HG03558 (cell line): ENCODE measurements at regions not wholly inside any gene's neighbourhood (a gene's known extent, or its start where the extent isn't known, plus 50 kb on each side); places are given as distances from the start of the nearest gene placed in this dataset.
"Not testable (repeated sequence)": the region's sequence is repeated elsewhere in the genome, so short reads cannot be mapped to it uniquely, and the experiment has no call there.

Experiments used
- ATAC-seq: cut with Tn5 transposase; IDR thresholded peaks from one replicate; pipeline ENCODE4 v1.9.1; 2021; ENCODE audit warnings: moderate number of reproducible peaks; ENCODE audit not compliant: unreplicated experiment; ENCODE audit errors: extremely low read depth

- ATAC-seq: no peak
These were observed 285.1 kb upstream of the PROK2 start for GRCh38 chr3:72070005-72070404.

GRCh38 chr3:72069543-72069942, 284.6 kb upstream of the PROK2 start:
- ATAC-seq: no peak

DNA sequence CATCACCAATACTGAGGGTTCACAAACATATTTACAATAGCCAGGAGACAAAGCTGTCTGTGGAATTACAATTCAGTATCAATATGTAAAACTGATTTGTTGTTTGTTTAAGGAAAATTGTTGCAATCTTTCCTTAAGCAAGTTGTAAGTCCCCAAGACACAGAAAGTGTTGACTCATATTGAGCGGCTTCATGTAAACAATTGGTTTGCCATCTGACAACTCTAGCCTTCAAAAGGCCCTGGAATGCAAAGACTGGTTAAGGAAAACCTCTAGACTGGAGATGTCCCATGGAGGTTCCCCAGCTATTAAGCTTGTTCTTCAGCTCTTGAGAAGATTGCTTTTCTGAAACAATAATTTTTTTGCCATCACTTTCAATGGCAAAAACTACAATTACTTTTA, 283.7 kb upstream of the PROK2 start:
- ATAC-seq: no peak

GRCh38 chr3:72067721-72068120, 282.8 kb upstream of the PROK2 start:
- no peak for ATAC-seq

GRCh38 chr3:72065872-72066641, 281.1 kb upstream of the PROK2 start:
- ATAC-seq: no peak

- no peak for ATAC-seq
These were observed 280.3 kb upstream of the PROK2 start for GRCh38 chr3:72065236-72065635.

GRCh38 chr3:72064727-72065126, 279.8 kb upstream of the PROK2 start:
- not testable (repeated sequence) for ATAC-seq

GRCh38 chr3:72062017-72062416, 277.1 kb upstream of the PROK2 start:
- no peak for ATAC-seq

DNA sequence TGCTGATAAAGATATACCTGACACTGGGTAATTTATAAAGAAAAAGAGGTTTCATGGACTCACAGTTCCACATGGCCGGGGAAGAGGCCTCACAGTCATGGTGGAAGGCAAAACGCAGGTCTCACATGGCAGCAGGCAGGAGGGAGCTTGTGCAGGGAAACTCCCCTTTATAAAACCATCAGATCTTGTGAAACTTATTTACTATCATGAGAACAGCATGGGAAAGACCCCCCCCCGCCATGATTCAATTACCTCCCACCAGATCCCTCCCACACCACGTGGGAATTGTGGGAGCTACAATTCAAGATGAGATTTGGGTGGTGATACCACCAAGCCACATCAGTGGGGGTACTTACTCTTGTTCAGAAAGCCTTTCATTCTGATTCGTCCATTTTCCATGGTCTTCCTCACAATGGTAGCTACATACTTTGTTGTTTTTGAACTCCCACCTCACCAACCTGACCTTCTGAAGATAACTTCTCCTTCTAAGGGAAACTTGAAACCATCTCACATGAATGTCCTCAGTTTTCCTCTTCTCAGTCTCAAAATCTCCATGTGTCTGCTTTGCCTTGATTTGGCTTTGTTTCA, 275.6 kb upstream of the PROK2 start:
- ATAC-seq: no peak

DNA sequence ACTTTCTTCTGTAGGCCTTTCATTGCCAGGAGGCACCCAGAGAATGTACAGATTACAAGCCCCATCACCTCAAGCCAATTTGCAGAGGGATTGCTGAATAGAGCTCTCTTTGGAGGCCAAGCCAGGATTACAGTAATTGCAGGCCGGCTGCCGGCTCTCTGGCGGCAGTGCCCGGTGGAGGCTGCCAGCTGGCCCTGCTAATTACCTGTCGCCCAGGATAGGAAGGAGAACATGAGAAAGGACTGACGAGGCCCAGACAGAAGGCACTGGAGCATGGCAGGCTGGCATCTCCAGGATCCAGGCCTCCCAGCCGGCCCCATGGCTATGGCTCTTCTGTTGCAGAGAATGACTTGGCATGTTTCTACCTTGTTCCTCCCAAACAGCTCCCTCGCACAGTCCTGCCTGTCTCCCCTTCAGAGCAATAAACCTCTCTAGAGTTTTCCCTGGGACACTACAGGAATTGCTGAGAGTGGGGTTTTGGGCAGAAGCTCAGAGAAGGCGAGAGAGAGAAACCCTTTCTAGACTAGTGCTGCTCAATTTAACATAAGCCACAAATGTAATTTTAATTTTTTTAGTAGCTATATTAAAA, 273.6 kb upstream of the PROK2 start:
- no peak for ATAC-seq

GRCh38 chr3:72055436-72055835, 270.5 kb upstream of the PROK2 start:
- no peak for ATAC-seq

DNA sequence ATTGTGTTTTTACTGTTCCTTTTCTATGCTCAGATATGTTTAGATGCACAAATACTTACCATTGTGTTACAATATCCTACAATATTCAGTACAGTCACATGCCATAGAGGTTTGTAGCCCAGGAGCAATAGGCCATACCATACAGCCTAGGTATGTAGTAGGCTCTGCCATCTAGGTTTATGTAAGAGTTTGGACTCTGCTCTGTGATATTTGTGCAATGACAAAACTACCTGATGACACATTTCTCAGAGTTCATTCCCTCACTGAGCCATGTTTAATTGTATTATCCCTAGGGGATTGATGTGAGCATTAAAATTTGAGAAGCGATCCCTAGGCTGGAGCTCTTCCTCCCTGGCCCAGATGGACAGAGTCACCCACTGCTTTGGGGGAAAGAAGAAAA, 270.0 kb upstream of the PROK2 start:
- ATAC-seq: no peak

- no peak for ATAC-seq
These were observed 268.0 kb upstream of the PROK2 start for GRCh38 chr3:72052841-72053409.

- ATAC-seq: no peak
These were observed 265.8 kb upstream of the PROK2 start for GRCh38 chr3:72050771-72051170.

- no peak for ATAC-seq
These were observed 265.2 kb upstream of the PROK2 start for GRCh38 chr3:72050048-72050632.

- ATAC-seq: no peak
These were observed 264.4 kb upstream of the PROK2 start for GRCh38 chr3:72049300-72049699.

GRCh38 chr3:72048873-72049272, 263.9 kb upstream of the PROK2 start:
- no peak for ATAC-seq

GRCh38 chr3:72047221-72047871, 262.4 kb upstream of the PROK2 start:
- ATAC-seq: no peak

- no peak for ATAC-seq
These were observed 259.4 kb upstream of the PROK2 start for GRCh38 chr3:72044231-72044855.
